GM03348 (cell line): ENCODE measurements at regions not wholly inside any gene's neighbourhood (a gene's known extent, or its start where the extent isn't known, plus 50 kb on each side); places are given as distances from the start of the nearest gene placed in this dataset.
A peak's percentile ranks its signal among the peaks of the same experiment; 100 is the strongest.

Experiments used
- DNase-seq: peaks from one replicate; pipeline ENCODE4 v3.0.0; 2012; ENCODE audit warnings: low spot score

DNA sequence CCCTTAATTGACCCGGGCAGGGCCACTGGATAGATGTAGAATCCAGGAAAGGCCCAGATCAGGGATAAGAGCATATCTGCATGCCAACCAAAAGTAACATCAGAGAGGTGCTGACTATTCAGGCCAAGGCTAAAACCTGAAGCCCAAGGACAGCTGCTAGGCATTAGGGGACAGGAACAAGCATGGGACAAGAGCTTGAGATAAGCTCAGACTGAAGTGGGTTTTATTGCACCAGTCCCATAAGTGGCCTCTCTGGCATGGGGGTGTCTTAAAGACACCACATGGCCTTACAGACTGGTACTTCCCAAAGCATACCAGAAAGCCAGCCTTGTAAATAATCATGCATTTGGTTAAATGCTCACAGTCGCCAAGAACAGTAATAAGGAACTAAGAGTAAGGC, 376.1 kb downstream of the FBXW7 start:
- no peak for DNase-seq

GRCh38 chr4:152158225-152158624, 377.7 kb downstream of the FBXW7 start:
- no peak for DNase-seq

- DNase-seq = no peak
Measured at GRCh38 chr4:152157629-152158028, 378.3 kb downstream of the FBXW7 start.

DNA sequence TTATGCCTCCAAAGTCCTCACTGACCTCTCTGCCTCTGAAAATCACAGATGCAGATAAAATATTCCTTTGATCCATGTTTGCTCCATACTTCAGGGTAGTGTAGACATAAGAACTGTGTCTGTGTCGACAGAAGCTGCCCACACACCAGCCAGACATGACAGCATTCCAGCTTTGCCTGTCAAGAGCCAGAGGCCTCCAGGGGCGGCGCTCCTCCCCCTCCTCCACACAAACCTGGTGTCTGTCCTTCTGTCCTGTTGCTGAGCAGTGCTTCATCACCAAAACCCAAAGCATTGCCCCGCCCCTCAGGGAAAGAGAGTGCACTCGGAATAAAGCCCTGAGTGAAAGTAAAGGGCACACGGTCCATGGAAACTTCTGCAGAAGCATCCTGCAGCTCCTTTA, 379.4 kb downstream of the FBXW7 start:
- peak; percentile 34 for DNase-seq

- no peak for DNase-seq
Measured at GRCh38 chr4:152155070-152155469, 380.8 kb downstream of the FBXW7 start.

DNA sequence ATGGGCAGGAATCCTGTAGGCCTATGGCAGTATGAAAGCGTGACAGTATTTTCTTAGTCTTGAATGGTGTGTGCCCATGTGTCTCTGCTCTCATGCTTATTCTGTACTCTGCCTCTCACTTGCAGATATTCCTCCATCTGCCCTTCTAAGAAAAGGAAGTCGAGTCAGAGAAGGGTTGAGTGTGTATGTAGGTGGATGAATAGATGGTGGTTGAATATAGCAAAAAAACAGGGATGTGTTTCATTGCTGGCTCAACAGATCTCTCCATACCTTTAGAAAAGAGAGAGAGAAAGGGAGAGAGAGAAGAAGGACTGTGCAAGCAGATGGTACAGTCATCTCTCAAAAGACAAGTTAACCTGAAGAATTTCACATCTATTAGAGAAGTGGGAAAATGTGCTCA, 381.5 kb downstream of the FBXW7 start:
- no peak for DNase-seq

DNA sequence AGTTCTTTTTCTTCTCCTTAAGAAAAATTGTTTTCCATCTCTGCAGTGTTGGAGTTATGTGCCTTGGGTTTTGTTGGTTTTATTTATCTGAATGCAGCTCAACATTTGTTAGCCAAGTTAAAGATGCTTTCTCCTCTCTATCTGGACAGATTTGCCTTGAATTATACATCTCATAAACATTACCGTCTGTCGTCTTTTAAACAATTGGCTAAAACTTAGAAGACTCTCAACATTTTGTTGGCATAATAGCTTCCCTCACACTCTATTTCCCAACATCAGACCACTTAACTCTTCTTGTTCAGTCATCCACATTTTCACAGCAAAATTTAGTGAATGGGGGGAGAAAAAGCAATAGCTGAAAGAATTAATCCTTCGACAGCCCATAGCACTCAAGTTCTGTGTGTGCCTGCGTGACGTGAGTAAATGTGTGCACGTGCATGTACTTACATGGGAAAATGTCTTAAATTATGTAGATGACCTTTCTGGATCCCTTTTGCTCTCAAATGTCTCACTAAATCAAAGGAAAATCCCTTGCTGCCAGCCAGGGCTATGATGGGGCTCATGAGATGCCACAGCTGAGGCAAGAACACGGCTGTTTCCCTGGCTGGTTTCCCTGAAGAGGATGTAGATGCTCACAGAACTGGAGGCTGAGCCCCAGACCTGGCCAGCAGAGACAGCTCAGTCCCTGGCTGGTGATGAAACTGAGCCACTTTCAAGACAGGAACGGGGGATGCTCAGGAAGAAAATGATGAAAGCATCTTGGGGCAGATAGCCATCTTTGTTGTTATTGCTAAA, 382.2 kb downstream of the FBXW7 start:
- DNase-seq = no peak

GRCh38 chr4:152150214-152150613, 385.7 kb downstream of the FBXW7 start:
- no peak for DNase-seq

DNA sequence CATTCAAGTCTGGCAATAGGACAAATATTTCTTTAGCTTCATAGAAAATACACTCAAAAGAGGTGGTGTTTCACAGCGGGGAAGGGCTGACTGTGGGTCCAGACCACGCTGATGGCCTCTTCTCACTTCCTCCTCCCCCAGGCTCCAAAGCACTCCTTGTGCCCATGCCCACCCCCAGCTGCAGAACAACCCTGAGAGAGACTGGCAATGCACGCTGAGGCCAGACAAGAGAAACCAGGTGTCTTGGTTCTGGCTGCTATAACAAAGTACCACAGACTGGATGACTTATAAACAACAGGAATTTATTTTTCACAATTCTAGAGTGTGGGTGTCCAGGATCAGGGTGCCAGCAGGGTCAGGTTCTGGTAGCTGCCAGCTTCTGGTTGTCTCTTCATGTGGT, 386.1 kb downstream of the FBXW7 start:
- no peak for DNase-seq

GRCh38 chr4:152148057-152148456, 387.2 kb upstream of the GATB start:
- no peak for DNase-seq

DNA sequence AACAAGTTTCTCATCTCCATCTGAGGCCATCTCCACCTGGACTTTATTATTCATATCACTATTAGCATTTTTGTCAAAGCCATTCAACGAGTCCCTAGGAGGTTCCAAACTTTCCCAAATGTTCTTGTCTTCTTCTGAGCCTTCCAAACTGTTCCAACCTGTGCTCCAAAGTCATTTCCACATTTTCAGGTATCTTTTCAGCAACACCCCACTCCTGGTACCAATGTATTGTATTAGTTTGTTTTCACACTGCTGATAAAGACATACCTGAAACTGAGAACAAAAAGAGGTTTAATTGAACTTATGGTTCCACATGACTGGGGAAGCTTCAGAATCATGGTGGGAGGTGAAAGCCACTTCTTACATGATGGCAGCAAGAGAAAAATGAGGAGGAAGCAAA, 385.4 kb upstream of the GATB start:
- DNase-seq = no peak

- DNase-seq = no peak
Measured at GRCh38 chr4:152143806-152144205, 383.0 kb upstream of the GATB start.

GRCh38 chr4:152138451-152138850, 377.6 kb upstream of the GATB start:
- no peak for DNase-seq

GRCh38 chr4:152132776-152133175, 372.0 kb upstream of the GATB start:
- DNase-seq = no peak

DNA sequence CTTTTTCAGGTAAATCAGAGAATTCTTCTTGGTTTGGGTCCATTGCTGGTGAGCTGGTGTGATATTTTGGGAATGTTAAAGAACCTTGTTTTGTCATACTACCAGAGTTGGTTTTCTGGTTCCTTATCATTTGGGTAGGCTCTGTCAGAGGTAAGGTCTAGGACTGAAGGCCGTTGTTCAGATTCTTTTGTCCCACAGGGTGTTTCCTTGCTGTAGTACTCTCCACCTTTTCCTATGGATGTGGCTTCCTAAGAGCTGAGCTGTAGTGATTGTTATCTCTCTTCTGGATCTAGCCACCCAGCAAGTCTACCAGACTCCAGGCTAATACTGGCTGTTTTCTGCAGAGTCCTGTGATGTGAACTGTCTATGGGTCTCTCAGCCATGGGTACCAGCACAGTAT, 367.5 kb upstream of the GATB start:
- no peak for DNase-seq

- no peak for DNase-seq
Measured at GRCh38 chr4:152126238-152126637, 365.4 kb upstream of the GATB start.

DNA sequence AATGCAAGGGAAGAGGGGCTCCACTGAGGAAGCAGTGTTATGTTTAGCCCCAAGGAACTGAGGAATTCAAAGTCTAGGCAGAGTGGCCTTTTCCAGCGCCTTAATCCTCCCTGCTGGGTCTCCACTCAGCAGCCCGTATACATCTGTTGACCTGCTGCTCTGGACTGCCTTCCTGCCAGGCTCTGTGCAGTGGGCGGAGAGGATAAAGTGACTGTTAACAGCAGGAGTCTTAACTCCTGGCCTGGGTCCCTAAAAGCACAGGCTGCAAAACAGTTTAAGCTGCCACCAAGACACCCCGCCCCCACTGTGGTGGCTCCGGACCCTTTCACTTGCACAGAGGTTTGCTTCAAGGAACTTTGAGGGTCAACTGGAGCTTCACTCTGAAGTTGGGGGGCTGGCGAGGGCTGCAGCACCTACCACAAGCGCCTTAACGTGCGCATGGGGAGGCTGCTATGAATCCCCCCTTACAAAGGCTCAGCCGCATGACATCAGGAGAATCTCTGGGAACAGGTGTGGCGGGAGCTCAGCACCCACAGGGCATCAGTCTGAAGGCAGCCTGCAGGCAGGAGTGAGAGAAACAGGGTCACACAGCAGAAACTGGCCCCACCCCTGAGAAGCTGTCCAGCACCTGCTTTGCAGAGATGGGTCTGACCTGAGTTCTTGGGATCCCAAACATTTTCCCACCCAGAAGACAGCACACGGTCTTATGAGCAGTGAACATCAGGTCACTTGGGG, 358.2 kb upstream of the GATB start:
- no peak for DNase-seq

- no peak for DNase-seq
Measured at GRCh38 chr4:152117933-152118507, 357.2 kb upstream of the GATB start.

DNA sequence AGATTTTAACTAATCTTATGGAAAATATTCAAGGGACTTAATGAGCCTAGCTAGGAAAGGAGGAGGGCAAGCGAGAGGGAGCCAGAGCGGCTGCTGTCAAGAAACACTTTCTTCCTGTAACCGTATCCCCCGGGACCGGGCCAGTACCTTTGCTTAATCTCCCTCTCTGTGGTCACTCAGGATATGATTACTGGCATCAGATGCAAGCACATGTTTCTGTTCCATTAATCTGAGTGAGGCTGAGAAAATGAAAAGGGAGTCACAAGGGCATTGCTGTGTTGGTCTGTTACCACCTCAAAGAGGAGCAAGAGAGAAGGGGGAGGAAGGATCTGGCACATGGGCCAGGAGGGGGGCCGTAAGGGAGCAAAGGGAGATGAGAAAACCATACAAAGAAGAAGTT, 356.7 kb upstream of the GATB start:
- DNase-seq = no peak

DNA sequence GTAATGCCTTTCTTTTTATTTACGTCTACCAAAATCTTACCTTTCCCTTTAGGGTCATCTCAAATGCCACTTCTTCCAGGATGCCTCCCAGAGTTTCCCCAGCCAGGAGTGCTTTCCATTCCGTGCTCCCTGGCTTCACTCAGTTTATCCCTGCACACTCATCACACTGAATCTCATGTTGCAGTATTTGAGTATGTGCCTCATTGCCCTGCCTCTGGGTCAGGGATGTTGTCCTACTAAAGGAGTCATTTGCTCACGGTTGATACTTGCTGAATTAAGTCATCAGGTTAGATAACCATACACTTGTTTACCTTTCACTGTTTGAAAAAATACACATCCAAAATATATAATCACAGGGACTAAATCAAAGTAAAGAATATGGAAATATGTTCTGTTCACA, 356.2 kb upstream of the GATB start:
- DNase-seq = no peak

- no peak for DNase-seq
Measured at GRCh38 chr4:152115794-152116193, 355.0 kb upstream of the GATB start.

- no peak for DNase-seq
Measured at GRCh38 chr4:152115118-152115517, 354.3 kb upstream of the GATB start.

DNA sequence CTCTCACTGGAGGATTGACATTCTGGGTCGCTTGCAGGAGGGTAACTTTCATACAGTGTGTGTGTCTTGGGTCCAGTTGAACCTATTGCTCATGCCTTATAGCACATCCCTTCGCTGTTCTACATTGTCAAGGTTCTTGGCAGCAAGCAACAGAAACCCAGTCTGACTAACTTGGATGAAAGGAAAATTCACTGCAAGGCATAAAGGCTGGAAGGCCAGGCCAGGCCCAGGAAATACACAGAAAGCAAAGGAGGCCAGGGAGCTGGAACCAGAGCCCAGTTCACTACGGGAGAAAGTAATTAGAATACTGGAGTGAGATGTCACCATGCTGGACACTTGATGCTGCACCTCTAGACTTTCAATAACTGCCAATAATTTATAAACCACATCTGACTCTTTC, 353.8 kb upstream of the GATB start:
- DNase-seq = no peak
